ENCODE measurements at regions not wholly inside any gene's neighbourhood (a gene's known extent, or its start where the extent isn't known, plus 50 kb on each side); places are given as distances from the start of the nearest gene placed in this dataset.

GRCh38 chr15:77541421-77542181 is 91.1 kb downstream of the LINGO1 start:
- DNase-seq (ENCODE audit: low read depth in 3 of 3, low spot score in 1 of 3): no peak

GRCh38 chr15:77540312-77541060 is 92.2 kb downstream of the LINGO1 start:
- no peak for DNase-seq (ENCODE audit: low read depth in 3 of 3, low spot score in 1 of 3)

GRCh38 chr15:77538793-77539497 is 93.8 kb downstream of the LINGO1 start:
- DNase-seq (ENCODE audit: low read depth in 3 of 3, low spot score in 1 of 3): no peak

- no peak for DNase-seq (ENCODE audit: low read depth in 3 of 3, low spot score in 1 of 3)
Measured at GRCh38 chr15:77538027-77538451, 94.7 kb downstream of the LINGO1 start.

GRCh38 chr15:77537006-77537405 is 95.7 kb downstream of the LINGO1 start:
- no peak for DNase-seq (ENCODE audit: low read depth in 3 of 3, low spot score in 1 of 3)

- DNase-seq (ENCODE audit: low read depth in 3 of 3, low spot score in 1 of 3): no peak
Measured at GRCh38 chr15:77535845-77536244, 96.9 kb downstream of the LINGO1 start.
